B cell (primary cell): ENCODE measurements at regions not wholly inside any gene's neighbourhood (a gene's known extent, or its start where the extent isn't known, plus 50 kb on each side); places are given as distances from the start of the nearest gene placed in this dataset.

Experiments used
- ATAC-seq: fragments of 200-7000 bp; cut with Tn5 transposase; one replicate; pipeline ENCODE4 v1.10.0; 2021; ENCODE audit warnings: low read depth, mild to moderate bottlenecking, moderate number of reproducible peaks, moderate library complexity
- CTCF ChIA-PET: fragments of 350-600 bp; sonication (Branson Sonifier 250); formaldehyde crosslinking; loops from one replicate; lab custom pipeline; 2021; ENCODE audit warnings: antibody characterized with exemption, inconsistent platforms; lab: Charles Lee
- POLR2A ChIA-PET: fragments of 350-600 bp; sonication (Branson Sonifier 250); formaldehyde crosslinking; loops from one replicate; lab custom pipeline; 2021; ENCODE audit warnings: antibody characterized with exemption; lab: Charles Lee
- DNase-seq: peaks from one replicate; pipeline ENCODE4 v3.0.0; 2013
- H2AFZ ChIP-seq: 2 replicates; pipeline ENCODE4 v1.6.1; 2012; ENCODE audit warnings: mild to moderate bottlenecking, low read depth, low read length; ENCODE audit not compliant: insufficient read depth, poor library complexity, severe bottlenecking
- H3K27ac ChIP-seq, 2 donors: 1 replicate in 1 of 2; 2 replicates in 1 of 2; pipeline ENCODE4 v1.5.1; 2012 to 2013; ENCODE audit warnings: low read length in 2 of 2, mild to moderate bottlenecking in 2 of 2, moderate library complexity in 1 of 2
- H3K27me3 ChIP-seq, 4 experiments: fragments of 200-600 bp in 1 of 4; sonication (generic) in 1 of 4; replicated peaks in 1 of 4; 1 replicate in 2 of 4; 2 replicates in 2 of 4; pipeline versions ENCODE4 v1.6.1 to v1.7.0; 2013 to 2016; ENCODE audit warnings: low read length in 3 of 4, mild to moderate bottlenecking in 2 of 4, mixed read lengths in 1 of 4, moderate library complexity in 1 of 4; ENCODE audit not compliant: insufficient read depth in 4 of 4, control insufficient read depth in 3 of 4; ENCODE audit errors: control extremely low read depth in 1 of 4
- H3K36me3 ChIP-seq, 2 experiments: replicated peaks in 1 of 2; 1 replicate in 1 of 2; 2 replicates in 1 of 2; pipeline versions ENCODE4 v1.6.1 to v1.7.1; 2013; ENCODE audit warnings: low read length in 1 of 2; ENCODE audit not compliant: insufficient read depth in 2 of 2, control insufficient read depth in 1 of 2; ENCODE audit errors: control extremely low read depth in 1 of 2, extremely low read depth in 1 of 2
- H3K4me1 ChIP-seq, 2 donors: fragments of 200-600 bp in 1 of 2; sonication (generic) in 1 of 2; 1 replicate in 1 of 2; 2 replicates in 1 of 2; pipeline versions ENCODE4 v1.5.1 to v1.6.1; 2013 to 2017; ENCODE audit warnings: low read length in 2 of 2; ENCODE audit not compliant: control insufficient read depth in 2 of 2, insufficient read depth in 2 of 2
- H3K4me2 ChIP-seq: replicated peaks from 2 replicates; pipeline ENCODE3; 2012; ENCODE audit warnings: mild to moderate bottlenecking, low read depth, low read length; ENCODE audit not compliant: poor library complexity, severe bottlenecking
- H3K4me3 ChIP-seq, 5 experiments: fragments of 200-600 bp in 1 of 5; sonication (generic) in 1 of 5; 1 replicate in 3 of 5; 2 replicates in 2 of 5; pipeline versions ENCODE4 v1.5.1 to v1.7.0; 2011 to 2016; ENCODE audit warnings: low read length in 4 of 5, mild to moderate bottlenecking in 4 of 5, low read depth in 2 of 5, control low read depth in 1 of 5, moderate library complexity in 1 of 5; ENCODE audit not compliant: insufficient read depth in 1 of 5; ENCODE audit errors: control extremely low read depth in 1 of 5, extremely low read depth in 1 of 5
- H3K79me2 ChIP-seq: fragments of 200-600 bp; sonication (generic); one replicate; pipeline ENCODE4 v1.6.0; 2016; ENCODE audit warnings: low read length; ENCODE audit not compliant: control insufficient read depth, insufficient read depth
- H3K9ac ChIP-seq: fragments of 200-600 bp; sonication (generic); 2 replicates; pipeline ENCODE4 v1.6.1; 2017; ENCODE audit warnings: mild to moderate bottlenecking, low read length, moderate library complexity
- H3K9me3 ChIP-seq, 3 donors: one replicate each; pipeline versions ENCODE4 v1.6.1 to v1.7.1; 2013; ENCODE audit warnings: low read length in 2 of 3; ENCODE audit not compliant: control insufficient read depth in 2 of 3, insufficient read depth in 1 of 3; ENCODE audit errors: control extremely low read depth in 1 of 3
- H4K20me1 ChIP-seq: 2 replicates; pipeline ENCODE4 v1.6.0; 2012; ENCODE audit warnings: mild to moderate bottlenecking, low read length; ENCODE audit not compliant: insufficient read depth, control insufficient read depth, poor library complexity, severe bottlenecking
- H3K27ac Mint-ChIP-seq: one replicate; pipeline ENCODE4 v1.8.0; 2021; ENCODE audit warnings: mixed read lengths
- H3K27me3 Mint-ChIP-seq: one replicate; pipeline ENCODE4 v1.8.0; 2021; ENCODE audit warnings: mixed read lengths
- H3K4me1 Mint-ChIP-seq: one replicate; pipeline ENCODE4 v1.8.0; 2021; ENCODE audit warnings: mixed read lengths
- H3K4me3 Mint-ChIP-seq: one replicate; pipeline ENCODE4 v1.8.0; 2021; ENCODE audit warnings: mixed read lengths
- H3K9me3 Mint-ChIP-seq: one replicate; pipeline ENCODE4 v1.8.0; 2022; ENCODE audit warnings: mixed read lengths; ENCODE audit not compliant: insufficient read depth
- CTCF ChIP-seq: fragments of 200-600 bp; IDR thresholded peaks from one replicate; pipeline ENCODE4 v1.8.0; 2022; ENCODE audit warnings: antibody characterized with exemption, mild to moderate bottlenecking
- EZH2 ChIP-seq: IDR thresholded peaks from 2 replicates; pipeline ENCODE4 v1.6.1; 2012; ENCODE audit warnings: borderline replicate concordance, low read depth, mild to moderate bottlenecking, moderate library complexity, low read length; ENCODE audit not compliant: insufficient read depth, poor library complexity, severe bottlenecking
- WGBS: methylation state at CpG from one replicate; pipeline ENCODE4 v1.1.5; 2013; ENCODE audit warnings: missing lambda C conversion rate; ENCODE audit not compliant: insufficient coverage; 5-methylcytosine and 5-hydroxymethylcytosine counted together
- intact Hi-C: fragments of 100-400 bp; cut with micrococcal nuclease; formaldehyde crosslinking; loops from one replicate; pipeline ENCODE4 v1.10.0; 2022

GRCh38 chrX:4005281-4005680 is 291.8 kb upstream of the PRKX start:
- no CpG with 5 or more reads among the region's 5 CpGs for WGBS
- TF ChIP-seq EZH2, result no peak
- no peak for TF ChIP-seq CTCF
- Mint-ChIP-seq H3K9me3 (no peaks in the 10 kb centered on the region), H3K27ac (no peak overlapping the region), H3K4me3 (no peak overlapping the region), H3K27me3 (no peaks in the 10 kb centered on the region), H3K4me1 (no peaks in the 10 kb centered on the region)
- intact Hi-C loops, result no loop called here
- H3K9ac ChIP-seq, result no peak overlapping the region
- DNase-seq (no peak), ATAC-seq (no peak)
- POLR2A ChIA-PET, result no interaction called here
- no peak overlapping the region for H3K4me3 ChIP-seq
- H3K27ac ChIP-seq, result no peak overlapping the region
- H3K9me3 ChIP-seq, result no peaks in the 10 kb centered on the region
- no peaks in the 10 kb centered on the region for H3K4me1 ChIP-seq
- no peaks in the 10 kb centered on the region for H3K79me2 ChIP-seq
- H4K20me1 ChIP-seq, result no peaks in the 10 kb centered on the region
- H3K4me2 ChIP-seq, result no peak overlapping the region
- H3K36me3 ChIP-seq, result no peaks in the 10 kb centered on the region
- no peaks in the 10 kb centered on the region for H3K27me3 ChIP-seq
- CTCF ChIA-PET, result no interaction called here
- no peak overlapping the region for H2AFZ ChIP-seq

DNA sequence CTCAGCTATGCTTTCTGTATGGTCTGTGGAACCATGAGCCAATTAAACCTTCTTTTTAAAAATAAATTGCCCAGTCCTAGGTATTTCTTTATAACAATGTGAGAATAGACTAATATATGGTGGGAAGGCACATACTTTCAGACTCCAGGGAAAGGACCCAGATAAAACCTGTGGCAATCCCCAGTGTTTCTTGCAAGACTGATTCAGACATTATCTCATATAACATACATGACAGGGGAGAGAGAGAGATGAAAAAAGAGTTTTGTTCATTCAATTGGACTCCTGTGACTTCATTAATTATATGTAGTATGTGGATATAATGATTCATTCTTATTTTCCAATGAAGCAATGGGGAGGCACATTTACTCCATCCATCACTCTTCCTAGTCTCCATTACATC is 291.4 kb upstream of the PRKX start:
- Histone ChIP-seq H3K27me3 (no peaks in the 10 kb centered on the region), H3K4me1 (no peaks in the 10 kb centered on the region), H3K79me2 (no peaks in the 10 kb centered on the region), H3K27ac (no peak overlapping the region), H3K4me2 (no peak overlapping the region), H3K9me3 (no peaks in the 10 kb centered on the region), H2AFZ (no peak overlapping the region), H3K4me3 (no peak overlapping the region), H3K9ac (no peak overlapping the region), H4K20me1 (no peaks in the 10 kb centered on the region), H3K36me3 (no peaks in the 10 kb centered on the region)
- ChIA-PET POLR2A (no interaction called here), CTCF (no interaction called here)
- no peaks in the 10 kb centered on the region for H3K9me3 Mint-ChIP-seq
- no peak overlapping the region for H3K27ac Mint-ChIP-seq
- H3K27me3 Mint-ChIP-seq, result no peaks in the 10 kb centered on the region
- no peak overlapping the region for H3K4me3 Mint-ChIP-seq
- no peak for ATAC-seq
- intact Hi-C loops, result no loop called here
- no peak for DNase-seq
- no peak for TF ChIP-seq CTCF
- H3K4me1 Mint-ChIP-seq, result no peaks in the 10 kb centered on the region
